GM21390 (cell line): ENCODE measurements at regions not wholly inside any gene's neighbourhood (a gene's known extent, or its start where the extent isn't known, plus 50 kb on each side); places are given as distances from the start of the nearest gene placed in this dataset.

Experiments
- ATAC-seq: cut with Tn5 transposase; IDR thresholded peaks from one replicate; pipeline ENCODE4 v1.9.1; 2021; ENCODE audit not compliant: unreplicated experiment

GRCh38 chr10:114767986-114768821 lies 53.4 kb upstream of the FHIP2A start:
- peak; percentile 43 for ATAC-seq

GRCh38 chr10:114770009-114770408 lies 51.6 kb upstream of the FHIP2A start:
- no peak for ATAC-seq

- no peak for ATAC-seq
Measured at GRCh38 chr10:114771157-114771556, 50.4 kb upstream of the FHIP2A start.

- no peak for ATAC-seq
Measured at GRCh38 chr10:114771749-114772148, 49.8 kb upstream of the FHIP2A start.
